H1 (cell line): ENCODE measurements at regions not wholly inside any gene's neighbourhood (a gene's known extent, or its start where the extent isn't known, plus 50 kb on each side); places are given as distances from the start of the nearest gene placed in this dataset.

Experiments used
- CHD1 ChIP-seq: IDR thresholded peaks from 2 replicates; pipeline ENCODE4 v1.6.1; 2012; ENCODE audit warnings: low read depth, low read length, improper control_type of control experiment
- EP300 ChIP-seq, 2 experiments: IDR thresholded peaks; 1 replicate in 1 of 2; 2 replicates in 1 of 2; pipeline ENCODE4 v1.6.1; 2011 to 2012; ENCODE audit warnings: low read depth in 2 of 2, low read length in 2 of 2, mild to moderate bottlenecking in 2 of 2, borderline replicate concordance in 1 of 2, inconsistent platforms in 1 of 2, moderate library complexity in 1 of 2
- JUN ChIP-seq: IDR thresholded peaks from 2 replicates; pipeline ENCODE4 v1.6.1; 2011; ENCODE audit warnings: low read depth, mild to moderate bottlenecking, improper control_type of control experiment, low read length
- PHF8 ChIP-seq: fragments of 200-600 bp; sonication (generic); conservative IDR thresholded peaks from 2 replicates; pipeline ENCODE4 v1.7.1; 2012; ENCODE audit warnings: low read depth, mild to moderate bottlenecking, inconsistent platforms, low read length, moderate library complexity
- POLR2A ChIP-seq, 2 experiments: IDR thresholded peaks; 1 replicate in 1 of 2; 2 replicates in 1 of 2; pipeline ENCODE4 v1.6.1; 2011; ENCODE audit warnings: low read depth in 2 of 2, low read length in 2 of 2, mild to moderate bottlenecking in 2 of 2; ENCODE audit errors: control extremely low read depth in 1 of 2
- POLR2AphosphoS5 ChIP-seq: IDR thresholded peaks from 2 replicates; pipeline ENCODE4 v1.6.1; 2011; ENCODE audit warnings: low read depth, low read length
- RFX5 ChIP-seq: IDR thresholded peaks from 2 replicates; pipeline ENCODE4 v1.6.1; 2011; ENCODE audit warnings: low read depth, low read length, improper control_type of control experiment, borderline replicate concordance
- TCF12 ChIP-seq: IDR thresholded peaks from 2 replicates; pipeline ENCODE4 v1.6.1; 2011; ENCODE audit warnings: low read depth, mild to moderate bottlenecking, low read length
- TF ChIP-seq, protein P1 (sequence below), 3 experiments: IDR thresholded peaks; 1 replicate in 2 of 3; 2 replicates in 1 of 3; pipeline versions ENCODE4 v1.5.1 to v1.6.1; 2011; ENCODE audit warnings: low read length in 3 of 3, mild to moderate bottlenecking in 3 of 3, inconsistent platforms in 2 of 3, low read depth in 1 of 3, moderate library complexity in 1 of 3; ENCODE audit not compliant: insufficient read depth in 1 of 3; ENCODE audit errors: control extremely low read depth in 1 of 3
- TF ChIP-seq, protein P2 (sequence below): IDR thresholded peaks from 2 replicates; pipeline ENCODE4 v1.6.1; 2012; ENCODE audit warnings: inconsistent platforms

DNA sequence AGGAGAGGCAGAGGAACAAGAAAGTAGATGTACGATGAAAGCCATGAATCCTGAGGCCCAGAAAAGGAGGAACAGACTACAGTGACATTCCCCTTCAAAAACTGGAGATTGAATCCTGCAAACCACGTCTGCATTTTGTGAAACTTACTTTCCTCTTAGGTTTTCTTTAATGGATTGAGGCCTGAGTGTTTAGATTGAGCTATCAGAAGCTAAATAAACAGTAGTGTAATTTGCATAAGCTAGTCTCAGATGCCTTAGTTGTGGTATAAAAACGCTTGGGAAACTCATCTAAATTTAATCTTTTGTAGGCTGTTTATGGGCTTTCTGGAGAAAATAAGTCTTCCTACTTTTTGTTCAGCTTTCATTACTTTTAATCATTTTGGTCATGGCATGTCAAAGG lies 94.8 kb upstream of the HDAC9 start:
- TF ChIP-seq, protein P1, sequence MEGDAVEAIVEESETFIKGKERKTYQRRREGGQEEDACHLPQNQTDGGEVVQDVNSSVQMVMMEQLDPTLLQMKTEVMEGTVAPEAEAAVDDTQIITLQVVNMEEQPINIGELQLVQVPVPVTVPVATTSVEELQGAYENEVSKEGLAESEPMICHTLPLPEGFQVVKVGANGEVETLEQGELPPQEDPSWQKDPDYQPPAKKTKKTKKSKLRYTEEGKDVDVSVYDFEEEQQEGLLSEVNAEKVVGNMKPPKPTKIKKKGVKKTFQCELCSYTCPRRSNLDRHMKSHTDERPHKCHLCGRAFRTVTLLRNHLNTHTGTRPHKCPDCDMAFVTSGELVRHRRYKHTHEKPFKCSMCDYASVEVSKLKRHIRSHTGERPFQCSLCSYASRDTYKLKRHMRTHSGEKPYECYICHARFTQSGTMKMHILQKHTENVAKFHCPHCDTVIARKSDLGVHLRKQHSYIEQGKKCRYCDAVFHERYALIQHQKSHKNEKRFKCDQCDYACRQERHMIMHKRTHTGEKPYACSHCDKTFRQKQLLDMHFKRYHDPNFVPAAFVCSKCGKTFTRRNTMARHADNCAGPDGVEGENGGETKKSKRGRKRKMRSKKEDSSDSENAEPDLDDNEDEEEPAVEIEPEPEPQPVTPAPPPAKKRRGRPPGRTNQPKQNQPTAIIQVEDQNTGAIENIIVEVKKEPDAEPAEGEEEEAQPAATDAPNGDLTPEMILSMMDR (IDR thresholded peaks at IDR 0.05; ENCODE audit: control extremely low read depth in 1 of 3, insufficient read depth in 1 of 3, low read depth in 1 of 3, low read length in 3 of 3): no peak
- TF ChIP-seq JUN (no peak), POLR2AphosphoS5 (no peak), POLR2A (IDR thresholded peaks at IDR 0.05; ENCODE audit: control extremely low read depth in 1 of 2, low read depth in 2 of 2, low read length in 2 of 2) (no peak), PHF8 (no peak), EP300 (IDR thresholded peaks at IDR 0.05; ENCODE audit: borderline replicate concordance in 1 of 2, low read depth in 2 of 2, low read length in 2 of 2) (no peak), RFX5 (no peak), TCF12 (no peak), CHD1 (no peak)
- TF ChIP-seq, protein P2, sequence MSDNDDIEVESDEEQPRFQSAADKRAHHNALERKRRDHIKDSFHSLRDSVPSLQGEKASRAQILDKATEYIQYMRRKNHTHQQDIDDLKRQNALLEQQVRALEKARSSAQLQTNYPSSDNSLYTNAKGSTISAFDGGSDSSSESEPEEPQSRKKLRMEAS: no peak
